ENCODE measurements at regions not wholly inside any gene's neighbourhood (a gene's known extent, or its start where the extent isn't known, plus 50 kb on each side); places are given as distances from the start of the nearest gene placed in this dataset.

GRCh38 chr2:6641956-6642355 is 223.8 kb downstream of the CMPK2 start:
- intact Hi-C loops (cut with DNase I), result no loop called here
- Histone ChIP-seq H3K27me3 (no peaks in the 10 kb centered on the region), H3K36me3 (no peaks in the 10 kb centered on the region), H3K4me1 (no peaks in the 10 kb centered on the region), H3K27ac (no peak overlapping the region), H3K9me3 (no peaks in the 10 kb centered on the region), H3K4me3 (no peak overlapping the region)
- WGBS (ENCODE audit: insufficient coverage, low coverage, low lambda C conversion rate, missing lambda C conversion rate), result 50% methylated on average over 1 of the region's 1 CpG
- ATAC-seq, result no peak
- DNase-seq, result no peak
- TF ChIP-seq POLR2A (IDR thresholded peaks at IDR 0.05), result no peak
- no peak for TF ChIP-seq CTCF (IDR thresholded peaks at IDR 0.05)

- ATAC-seq (no peak), DNase-seq (no peak)
- intact Hi-C loops (cut with DNase I), result no loop called here
- TF ChIP-seq CTCF (IDR thresholded peaks at IDR 0.05) (no peak), POLR2A (IDR thresholded peaks at IDR 0.05) (no peak)
- H3K4me1 ChIP-seq, result no peaks in the 10 kb centered on the region
- H3K9me3 ChIP-seq, result no peaks in the 10 kb centered on the region
- no peak overlapping the region for H3K4me3 ChIP-seq
- no peaks in the 10 kb centered on the region for H3K27me3 ChIP-seq
- 28% methylated on average over 2 of the region's 2 CpGs for WGBS (ENCODE audit: insufficient coverage, low coverage, low lambda C conversion rate, missing lambda C conversion rate)
- H3K27ac ChIP-seq, result no peak overlapping the region
- H3K36me3 ChIP-seq, result no peaks in the 10 kb centered on the region
These were observed 221.4 kb downstream of the CMPK2 start for GRCh38 chr2:6644261-6644660.

GRCh38 chr2:6645004-6645403 is 220.7 kb downstream of the CMPK2 start:
- intact Hi-C loops (cut with DNase I), result no loop called here
- TF ChIP-seq CTCF (IDR thresholded peaks at IDR 0.05), result no peak
- TF ChIP-seq POLR2A (IDR thresholded peaks at IDR 0.05), result no peak
- ATAC-seq (no peak), DNase-seq (no peak)
- no peaks in the 10 kb centered on the region for H3K36me3 ChIP-seq
- H3K9me3 ChIP-seq, result no peaks in the 10 kb centered on the region
- H3K27ac ChIP-seq, result no peak overlapping the region
- 93% methylated on average over 1 of the region's 1 CpG for WGBS (ENCODE audit: insufficient coverage, low coverage, low lambda C conversion rate, missing lambda C conversion rate)
- no peaks in the 10 kb centered on the region for H3K4me1 ChIP-seq
- no peaks in the 10 kb centered on the region for H3K27me3 ChIP-seq
- H3K4me3 ChIP-seq, result no peak overlapping the region

- ATAC-seq (no peak), DNase-seq (no peak)
- H3K27ac ChIP-seq, result no peak overlapping the region
- no peak overlapping the region for H3K4me3 ChIP-seq
- WGBS (ENCODE audit: insufficient coverage, low coverage, low lambda C conversion rate, missing lambda C conversion rate), result 33% methylated on average over 1 of the region's 1 CpG
- H3K36me3 ChIP-seq, result no peaks in the 10 kb centered on the region
- no peaks in the 10 kb centered on the region for H3K4me1 ChIP-seq
- TF ChIP-seq POLR2A (IDR thresholded peaks at IDR 0.05) (no peak), CTCF (IDR thresholded peaks at IDR 0.05) (no peak)
- H3K9me3 ChIP-seq, result no peaks in the 10 kb centered on the region
- intact Hi-C loops (cut with DNase I), result no loop called here
- no peaks in the 10 kb centered on the region for H3K27me3 ChIP-seq
These were observed 220.0 kb downstream of the CMPK2 start for GRCh38 chr2:6645672-6646071.

- ATAC-seq, result no peak
- DNase-seq, result no peak
- no peak overlapping the region for H3K4me3 ChIP-seq
- intact Hi-C loops (cut with DNase I), result no loop called here
- H3K27me3 ChIP-seq, result no peaks in the 10 kb centered on the region
- 48% methylated on average over 5 of the region's 6 CpGs for WGBS (ENCODE audit: insufficient coverage, low coverage, low lambda C conversion rate, missing lambda C conversion rate)
- no peaks in the 10 kb centered on the region for H3K36me3 ChIP-seq
- H3K9me3 ChIP-seq, result no peaks in the 10 kb centered on the region
- no peak for TF ChIP-seq POLR2A (IDR thresholded peaks at IDR 0.05)
- no peak for TF ChIP-seq CTCF (IDR thresholded peaks at IDR 0.05)
- H3K4me1 ChIP-seq, result no peaks in the 10 kb centered on the region
- no peak overlapping the region for H3K27ac ChIP-seq
These were observed 218.7 kb downstream of the CMPK2 start for GRCh38 chr2:6647046-6647445.

Measured in right lobe of liver (tissue), 6 donors.